Hepatic stellate cell (primary cell): ENCODE measurements at regions not wholly inside any gene's neighbourhood (a gene's known extent, or its start where the extent isn't known, plus 50 kb on each side); places are given as distances from the start of the nearest gene placed in this dataset.
A peak's percentile ranks its signal among the peaks of the same experiment; 100 is the strongest.

Experiments
- DNase-seq: peaks from one replicate; pipeline ENCODE4 v3.0.0; 2011; ENCODE audit warnings: low spot score

GRCh38 chr1:25055961-25056360 lies 125.9 kb upstream of the RUNX3 start:
- no peak for DNase-seq

- no peak for DNase-seq
Measured at GRCh38 chr1:25055324-25055780, 125.3 kb upstream of the RUNX3 start.

DNA sequence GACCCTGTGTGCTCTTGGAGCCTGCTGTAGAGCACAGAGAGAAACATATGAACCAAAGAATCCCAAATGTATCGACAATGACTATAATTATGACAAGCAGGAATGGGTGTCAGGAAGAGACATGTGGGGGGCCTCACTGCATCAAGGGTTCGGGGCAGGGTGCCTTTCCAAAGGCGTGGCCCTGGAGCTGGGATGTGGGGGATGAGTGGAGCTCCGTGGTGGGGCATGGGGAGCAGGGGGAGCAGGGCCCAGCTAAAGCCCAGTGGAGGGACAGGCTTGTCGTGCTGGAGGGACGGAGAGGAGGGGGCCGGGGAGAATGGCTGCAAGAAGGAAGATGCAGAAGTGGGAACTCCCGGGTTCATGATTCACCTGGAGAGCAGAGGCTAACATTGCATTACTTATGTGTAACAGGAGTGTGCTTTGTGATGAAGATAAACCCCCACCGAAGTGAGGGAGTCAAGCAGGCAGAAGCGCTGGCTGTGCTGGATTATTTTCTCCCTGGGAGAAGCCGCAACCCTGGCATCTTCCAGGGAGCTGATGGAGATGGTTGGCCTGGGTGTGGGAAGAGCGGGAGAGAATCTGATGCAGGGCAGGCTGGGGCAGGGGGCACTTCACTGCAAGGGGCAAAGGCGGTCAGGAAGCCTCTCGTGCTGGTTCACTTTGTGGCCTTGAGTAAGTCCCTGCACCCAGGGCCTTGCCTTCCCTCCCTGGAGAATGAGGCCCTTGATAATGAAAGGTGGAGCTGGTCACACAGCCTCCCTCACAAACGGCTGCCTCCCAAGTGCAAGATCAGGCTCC lies 124.6 kb upstream of the RUNX3 start:
- no peak for DNase-seq

DNA sequence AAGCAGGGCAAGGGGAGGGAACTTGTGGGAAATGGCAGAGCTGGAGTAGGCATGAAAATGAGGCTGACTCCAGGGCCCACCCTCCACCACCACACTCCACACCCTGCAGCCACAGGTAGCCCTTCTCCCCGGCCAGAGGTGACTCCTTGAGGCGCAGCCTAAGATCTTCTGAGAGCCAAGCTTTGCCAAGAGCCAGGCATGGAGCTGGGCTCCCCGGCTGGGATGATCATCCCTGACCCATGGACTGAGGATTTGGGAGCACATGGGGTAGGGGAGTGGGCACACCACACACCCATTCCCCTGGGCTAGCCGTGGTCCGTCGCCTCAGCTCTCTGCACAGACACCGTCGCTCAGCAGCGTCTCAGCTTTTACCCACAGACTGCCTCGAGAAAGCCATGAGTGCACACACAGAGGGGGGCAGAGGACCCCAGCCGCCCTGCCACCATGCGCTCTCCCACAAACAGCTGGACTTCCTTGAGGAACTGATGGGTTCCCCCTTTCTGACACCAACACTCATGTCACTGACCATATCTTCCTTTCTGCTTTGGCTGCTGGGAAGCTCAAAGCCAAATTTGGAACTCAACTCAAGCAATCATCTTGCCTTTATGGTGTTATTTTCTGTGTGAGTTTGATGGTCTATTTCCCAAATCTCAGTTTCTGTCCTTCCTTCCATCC lies 123.6 kb upstream of the RUNX3 start:
- no peak for DNase-seq

- DNase-seq, result no peak
Measured at GRCh38 chr1:25051906-25052305, 121.8 kb upstream of the RUNX3 start.

GRCh38 chr1:25051504-25051903 lies 121.4 kb upstream of the RUNX3 start:
- DNase-seq, result no peak

DNA sequence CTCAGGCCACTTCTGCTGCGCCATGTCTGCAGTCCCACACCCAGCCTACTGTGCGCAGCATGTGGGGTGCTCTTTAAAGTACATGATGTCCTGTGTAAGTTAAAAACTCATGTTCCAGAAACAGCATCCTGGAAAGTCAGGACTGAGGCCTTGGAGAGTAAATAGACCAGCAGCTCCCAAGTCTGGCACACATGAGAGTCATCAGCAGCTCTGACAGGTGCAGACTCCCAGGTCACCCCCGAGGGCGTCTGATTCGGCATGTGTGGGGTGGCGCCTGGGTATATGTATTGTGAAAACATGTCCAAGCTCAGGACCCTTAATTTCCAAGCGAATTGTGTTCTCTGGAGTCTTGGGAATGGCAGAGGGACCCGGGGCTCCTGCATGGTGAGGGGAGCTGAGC lies 120.1 kb upstream of the RUNX3 start:
- no peak for DNase-seq

GRCh38 chr1:25049190-25049589 lies 119.1 kb upstream of the RUNX3 start:
- no peak for DNase-seq

DNA sequence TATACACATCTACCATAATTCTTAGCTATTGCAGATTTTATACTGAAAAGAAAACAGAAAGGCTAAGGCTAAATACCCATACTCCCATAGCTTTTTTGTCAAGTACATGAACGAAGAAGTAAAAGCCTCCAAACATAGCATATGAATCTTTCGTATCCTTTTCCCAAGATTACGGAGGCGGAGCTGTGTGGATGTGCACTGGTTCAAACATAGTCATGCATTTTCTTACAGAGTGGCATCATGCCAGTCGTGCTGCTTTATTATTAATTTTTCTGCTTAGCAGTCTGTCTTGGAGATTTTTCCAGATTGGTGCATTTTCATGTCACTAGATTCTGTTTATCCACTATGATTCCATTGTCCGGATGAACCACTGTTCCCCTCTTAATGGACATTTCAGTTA lies 118.7 kb upstream of the RUNX3 start:
- no peak for DNase-seq

DNA sequence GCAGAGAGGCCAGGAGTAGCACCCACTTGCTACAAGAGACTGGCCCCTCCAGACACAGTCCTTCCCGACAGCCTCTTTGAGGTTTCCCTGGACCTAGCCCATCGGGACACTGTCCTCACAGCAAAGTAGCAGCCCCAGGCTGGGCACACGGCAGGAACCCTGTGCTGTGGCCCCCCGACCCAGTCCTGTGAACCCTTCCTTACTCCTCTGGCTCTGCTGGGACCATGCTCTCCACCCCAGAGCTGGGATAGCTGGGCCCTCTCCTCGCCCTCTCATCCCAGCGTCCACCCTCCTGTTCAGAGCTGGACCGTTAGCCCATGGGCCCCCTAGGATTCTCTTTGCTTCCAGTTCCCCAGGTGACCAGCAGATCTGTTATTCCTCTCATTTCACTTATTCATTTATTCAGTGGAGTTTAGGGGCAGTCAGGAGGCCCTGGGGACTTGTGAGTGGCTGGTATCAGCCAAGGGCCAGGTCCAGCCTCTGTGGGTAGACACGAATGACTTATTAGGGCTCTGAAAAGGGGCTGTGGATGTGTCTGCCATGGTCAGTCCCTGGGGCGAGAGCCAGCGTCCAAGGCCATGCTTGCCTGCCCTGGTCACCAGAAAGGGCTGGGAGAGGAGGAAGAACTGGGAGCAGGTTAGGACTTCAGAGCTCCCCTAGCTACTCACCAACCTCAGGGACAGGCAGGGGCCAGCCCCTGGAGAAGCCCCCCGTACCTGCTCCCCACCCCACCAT lies 117.6 kb upstream of the RUNX3 start:
- no peak for DNase-seq

GRCh38 chr1:25046194-25046532 lies 116.1 kb upstream of the RUNX3 start:
- no peak for DNase-seq

- no peak for DNase-seq
Measured at GRCh38 chr1:25045480-25046193, 115.6 kb upstream of the RUNX3 start.

DNA sequence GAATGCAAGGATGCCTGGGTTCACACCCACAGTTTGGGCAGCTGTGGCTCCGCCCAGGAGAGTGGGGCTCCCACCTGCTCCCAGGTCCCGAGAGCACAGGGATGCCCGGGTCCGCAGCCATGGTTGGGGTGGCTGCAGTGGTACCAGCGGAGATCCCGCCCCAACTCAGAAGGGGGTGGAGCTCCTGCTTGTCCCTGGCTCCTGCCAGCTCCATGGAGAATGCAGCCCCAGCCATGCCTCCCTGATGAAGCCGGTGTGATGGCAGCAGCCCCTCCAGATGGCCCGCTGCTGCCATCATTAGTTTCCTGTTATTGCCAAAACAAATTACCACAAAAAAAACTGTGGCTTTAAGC lies 113.1 kb upstream of the RUNX3 start:
- DNase-seq, result no peak

- DNase-seq, result no peak
Measured at GRCh38 chr1:25042331-25043227, 112.5 kb upstream of the RUNX3 start.

GRCh38 chr1:25041916-25042315 lies 111.8 kb upstream of the RUNX3 start:
- no peak for DNase-seq

DNA sequence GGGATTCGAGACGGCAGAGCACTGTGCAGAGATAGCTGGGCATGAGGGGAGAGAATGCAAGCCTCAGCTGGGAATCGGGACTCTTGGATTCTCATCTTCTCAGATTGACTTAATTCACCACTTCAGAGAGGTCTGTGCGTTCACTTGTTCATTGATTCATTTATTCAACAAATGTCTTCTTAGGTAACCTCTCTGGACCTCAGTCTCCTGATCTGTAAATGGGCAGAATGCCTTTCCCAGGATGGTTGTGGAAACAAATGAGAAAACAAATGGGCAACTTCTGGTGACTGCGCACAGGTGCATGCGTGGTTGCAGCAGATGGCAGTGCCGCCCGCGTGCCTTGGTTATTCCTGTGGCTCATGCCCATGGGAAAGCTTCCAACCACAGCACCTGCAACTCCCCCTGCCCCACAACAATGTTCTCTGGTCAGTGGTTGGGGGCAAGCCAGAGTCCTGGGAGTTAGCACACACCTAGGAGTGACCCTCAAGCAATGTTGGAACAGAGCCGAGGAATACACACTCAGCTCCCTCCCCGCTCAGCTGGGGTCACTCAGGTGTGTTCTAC lies 110.1 kb upstream of the RUNX3 start:
- no peak for DNase-seq

DNA sequence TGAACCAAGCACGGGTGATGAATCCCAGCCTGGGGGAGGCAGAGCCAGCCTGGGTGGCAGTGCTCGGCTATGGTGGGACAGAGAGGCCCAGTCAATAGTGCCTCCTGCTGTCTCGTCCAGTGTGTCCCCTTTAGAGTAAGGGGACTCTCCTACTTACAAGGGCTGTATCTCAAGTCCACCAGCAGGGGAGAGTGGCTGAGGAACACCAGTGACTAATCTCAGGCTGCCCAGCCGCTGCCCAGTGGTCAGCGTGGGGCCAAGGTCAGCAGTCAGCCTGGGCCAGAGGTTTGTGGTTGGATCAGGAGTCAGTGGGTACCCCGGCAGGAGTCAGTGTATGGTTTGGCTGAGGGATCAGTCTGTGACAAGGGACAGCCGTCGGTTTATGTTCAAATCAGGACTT lies 109.2 kb upstream of the RUNX3 start:
- DNase-seq, result no peak

GRCh38 chr1:25038699-25039098 lies 108.6 kb upstream of the RUNX3 start:
- no peak for DNase-seq

- peak; percentile 58 for DNase-seq
Measured at GRCh38 chr1:25037174-25038074, 107.3 kb upstream of the RUNX3 start.

DNA sequence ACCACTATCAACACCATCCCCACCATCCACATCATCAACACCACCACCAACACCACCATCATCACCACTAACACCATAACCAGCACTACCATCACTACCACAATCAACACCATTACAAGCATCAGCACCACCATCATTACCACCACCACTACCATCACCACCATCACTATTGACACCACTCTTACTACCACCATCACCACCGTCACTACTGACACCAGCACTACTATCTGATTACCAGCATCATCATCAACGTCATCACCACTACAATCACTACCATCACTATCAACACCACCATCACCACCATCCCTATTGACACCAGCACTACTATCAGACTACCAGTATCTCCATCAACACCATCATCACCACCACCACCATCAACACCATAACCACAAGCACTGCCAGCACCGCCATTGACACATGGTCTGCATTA lies 106.1 kb upstream of the RUNX3 start:
- DNase-seq, result no peak
